ENCODE measurements at regions not wholly inside any gene's neighbourhood (a gene's known extent, or its start where the extent isn't known, plus 50 kb on each side); places are given as distances from the start of the nearest gene placed in this dataset.

DNA sequence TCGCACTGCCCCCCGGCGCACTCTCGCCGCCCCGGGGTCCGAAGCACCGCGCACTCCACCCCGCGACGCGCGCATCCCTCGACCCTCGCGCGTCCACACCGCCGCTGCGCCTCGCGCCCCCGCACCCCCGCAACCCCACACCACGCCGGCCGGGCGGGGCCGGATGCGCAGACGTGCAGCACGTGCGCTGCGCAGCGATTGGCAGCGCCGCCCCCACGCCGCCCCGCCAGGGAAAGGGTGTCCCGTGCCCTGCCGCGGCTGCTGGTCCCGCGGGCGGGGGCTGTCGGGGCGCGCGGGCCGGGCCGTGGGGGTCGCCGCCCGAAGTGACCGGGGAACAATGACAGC, 53.7 kb upstream of the KDM7A start (continued):
- TF ChIP-seq, protein P1, sequence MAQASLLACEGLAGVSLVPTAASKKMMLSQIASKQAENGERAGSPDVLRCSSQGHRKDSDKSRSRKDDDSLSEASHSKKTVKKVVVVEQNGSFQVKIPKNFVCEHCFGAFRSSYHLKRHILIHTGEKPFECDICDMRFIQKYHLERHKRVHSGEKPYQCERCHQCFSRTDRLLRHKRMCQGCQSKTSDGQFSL (CRISPR knock-in tag; IDR thresholded peaks at IDR 0.05), result peak; percentile 30; the same call in 1 of the 2 replicates
- TF ChIP-seq ZSCAN20 (CRISPR knock-in tag; IDR thresholded peaks at IDR 0.05; ENCODE audit: borderline replicate concordance), result 0 out of 2 replicates have a peak, but pooled peaks have one; percentile 25
- TF ChIP-seq ZNF577 (CRISPR knock-in tag; IDR thresholded peaks at IDR 0.05; ENCODE audit: borderline replicate concordance, low read depth), result no peak
- no peak for TF ChIP-seq MTA3 (CRISPR knock-in tag; IDR thresholded peaks at IDR 0.05)
- no peak for TF ChIP-seq RFX5 (IDR thresholded peaks at IDR 0.05; ENCODE audit: low read depth, low read length)
- TF ChIP-seq ZNF331 (CRISPR knock-in tag; IDR thresholded peaks at IDR 0.05), result peak; percentile 48; the same call in 1 of the 2 replicates
- no peak for TF ChIP-seq HHEX (CRISPR knock-in tag; IDR thresholded peaks at IDR 0.05)
- TF ChIP-seq MAFG (CRISPR knock-in tag; IDR thresholded peaks at IDR 0.05), result no peak
- TF ChIP-seq NFYC (CRISPR knock-in tag; IDR thresholded peaks at IDR 0.05), result peak; percentile 47; the same call in 1 of the 2 replicates
- peak; percentile 98 for TF ChIP-seq AGO2 (optimal IDR thresholded peaks at IDR 0.05; ENCODE audit: low read depth, low read length)
- TF ChIP-seq, protein P2, sequence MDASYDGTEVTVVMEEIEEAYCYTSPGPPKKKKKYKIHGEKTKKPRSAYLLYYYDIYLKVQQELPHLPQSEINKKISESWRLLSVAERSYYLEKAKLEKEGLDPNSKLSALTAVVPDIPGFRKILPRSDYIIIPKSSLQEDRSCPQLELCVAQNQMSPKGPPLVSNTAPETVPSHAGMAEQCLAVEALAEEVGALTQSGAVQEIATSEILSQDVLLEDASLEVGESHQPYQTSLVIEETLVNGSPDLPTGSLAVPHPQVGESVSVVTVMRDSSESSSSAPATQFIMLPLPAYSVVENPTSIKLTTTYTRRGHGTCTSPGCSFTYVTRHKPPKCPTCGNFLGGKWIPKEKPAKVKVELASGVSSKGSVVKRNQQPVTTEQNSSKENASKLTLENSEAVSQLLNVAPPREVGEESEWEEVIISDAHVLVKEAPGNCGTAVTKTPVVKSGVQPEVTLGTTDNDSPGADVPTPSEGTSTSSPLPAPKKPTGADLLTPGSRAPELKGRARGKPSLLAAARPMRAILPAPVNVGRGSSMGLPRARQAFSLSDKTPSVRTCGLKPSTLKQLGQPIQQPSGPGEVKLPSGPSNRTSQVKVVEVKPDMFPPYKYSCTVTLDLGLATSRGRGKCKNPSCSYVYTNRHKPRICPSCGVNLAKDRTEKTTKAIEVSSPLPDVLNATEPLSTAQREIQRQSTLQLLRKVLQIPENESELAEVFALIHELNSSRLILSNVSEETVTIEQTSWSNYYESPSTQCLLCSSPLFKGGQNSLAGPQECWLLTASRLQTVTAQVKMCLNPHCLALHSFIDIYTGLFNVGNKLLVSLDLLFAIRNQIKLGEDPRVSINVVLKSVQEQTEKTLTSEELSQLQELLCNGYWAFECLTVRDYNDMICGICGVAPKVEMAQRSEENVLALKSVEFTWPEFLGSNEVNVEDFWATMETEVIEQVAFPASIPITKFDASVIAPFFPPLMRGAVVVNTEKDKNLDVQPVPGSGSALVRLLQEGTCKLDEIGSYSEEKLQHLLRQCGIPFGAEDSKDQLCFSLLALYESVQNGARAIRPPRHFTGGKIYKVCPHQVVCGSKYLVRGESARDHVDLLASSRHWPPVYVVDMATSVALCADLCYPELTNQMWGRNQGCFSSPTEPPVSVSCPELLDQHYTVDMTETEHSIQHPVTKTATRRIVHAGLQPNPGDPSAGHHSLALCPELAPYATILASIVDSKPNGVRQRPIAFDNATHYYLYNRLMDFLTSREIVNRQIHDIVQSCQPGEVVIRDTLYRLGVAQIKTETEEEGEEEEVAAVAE (CRISPR knock-in tag; IDR thresholded peaks at IDR 0.05; ENCODE audit: borderline replicate concordance), result no peak
- TF ChIP-seq, protein P3, sequence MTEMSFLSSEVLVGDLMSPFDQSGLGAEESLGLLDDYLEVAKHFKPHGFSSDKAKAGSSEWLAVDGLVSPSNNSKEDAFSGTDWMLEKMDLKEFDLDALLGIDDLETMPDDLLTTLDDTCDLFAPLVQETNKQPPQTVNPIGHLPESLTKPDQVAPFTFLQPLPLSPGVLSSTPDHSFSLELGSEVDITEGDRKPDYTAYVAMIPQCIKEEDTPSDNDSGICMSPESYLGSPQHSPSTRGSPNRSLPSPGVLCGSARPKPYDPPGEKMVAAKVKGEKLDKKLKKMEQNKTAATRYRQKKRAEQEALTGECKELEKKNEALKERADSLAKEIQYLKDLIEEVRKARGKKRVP (CRISPR knock-in tag; IDR thresholded peaks at IDR 0.05), result 0 out of 4 replicates have a peak, but pooled peaks of 1 of the 2 experiments have one; percentile 9
- TF ChIP-seq REPIN1 (CRISPR knock-in tag; IDR thresholded peaks at IDR 0.05; ENCODE audit: borderline replicate concordance, low read depth), result no peak
- TF ChIP-seq SP5 (CRISPR knock-in tag; IDR thresholded peaks at IDR 0.05; ENCODE audit: borderline replicate concordance, low read depth), result peak; percentile 55; the same call in 1 of the 2 replicates
- 0 out of 2 replicates have a peak, but pooled peaks have one; percentile 9 for TF ChIP-seq CBX5 (CRISPR knock-in tag; IDR thresholded peaks at IDR 0.05; ENCODE audit: borderline replicate concordance)
- no peak for TF ChIP-seq ZNF33B (CRISPR knock-in tag; IDR thresholded peaks at IDR 0.05)
- TF ChIP-seq, protein P4, sequence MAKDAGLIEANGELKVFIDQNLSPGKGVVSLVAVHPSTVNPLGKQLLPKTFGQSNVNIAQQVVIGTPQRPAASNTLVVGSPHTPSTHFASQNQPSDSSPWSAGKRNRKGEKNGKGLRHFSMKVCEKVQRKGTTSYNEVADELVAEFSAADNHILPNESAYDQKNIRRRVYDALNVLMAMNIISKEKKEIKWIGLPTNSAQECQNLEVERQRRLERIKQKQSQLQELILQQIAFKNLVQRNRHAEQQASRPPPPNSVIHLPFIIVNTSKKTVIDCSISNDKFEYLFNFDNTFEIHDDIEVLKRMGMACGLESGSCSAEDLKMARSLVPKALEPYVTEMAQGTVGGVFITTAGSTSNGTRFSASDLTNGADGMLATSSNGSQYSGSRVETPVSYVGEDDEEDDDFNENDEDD (CRISPR knock-in tag; IDR thresholded peaks at IDR 0.05; ENCODE audit: borderline replicate concordance), result peak; percentile 89
- TF ChIP-seq, protein P5, sequence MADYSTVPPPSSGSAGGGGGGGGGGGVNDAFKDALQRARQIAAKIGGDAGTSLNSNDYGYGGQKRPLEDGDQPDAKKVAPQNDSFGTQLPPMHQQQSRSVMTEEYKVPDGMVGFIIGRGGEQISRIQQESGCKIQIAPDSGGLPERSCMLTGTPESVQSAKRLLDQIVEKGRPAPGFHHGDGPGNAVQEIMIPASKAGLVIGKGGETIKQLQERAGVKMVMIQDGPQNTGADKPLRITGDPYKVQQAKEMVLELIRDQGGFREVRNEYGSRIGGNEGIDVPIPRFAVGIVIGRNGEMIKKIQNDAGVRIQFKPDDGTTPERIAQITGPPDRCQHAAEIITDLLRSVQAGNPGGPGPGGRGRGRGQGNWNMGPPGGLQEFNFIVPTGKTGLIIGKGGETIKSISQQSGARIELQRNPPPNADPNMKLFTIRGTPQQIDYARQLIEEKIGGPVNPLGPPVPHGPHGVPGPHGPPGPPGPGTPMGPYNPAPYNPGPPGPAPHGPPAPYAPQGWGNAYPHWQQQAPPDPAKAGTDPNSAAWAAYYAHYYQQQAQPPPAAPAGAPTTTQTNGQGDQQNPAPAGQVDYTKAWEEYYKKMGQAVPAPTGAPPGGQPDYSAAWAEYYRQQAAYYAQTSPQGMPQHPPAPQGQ (CRISPR knock-in tag; IDR thresholded peaks at IDR 0.05; ENCODE audit: borderline replicate concordance), result no peak
- no peak for TF ChIP-seq ZNF547 (CRISPR knock-in tag; IDR thresholded peaks at IDR 0.05)
- TF ChIP-seq GZF1 (CRISPR knock-in tag; IDR thresholded peaks at IDR 0.05), result no peak
- TF ChIP-seq, protein P6, sequence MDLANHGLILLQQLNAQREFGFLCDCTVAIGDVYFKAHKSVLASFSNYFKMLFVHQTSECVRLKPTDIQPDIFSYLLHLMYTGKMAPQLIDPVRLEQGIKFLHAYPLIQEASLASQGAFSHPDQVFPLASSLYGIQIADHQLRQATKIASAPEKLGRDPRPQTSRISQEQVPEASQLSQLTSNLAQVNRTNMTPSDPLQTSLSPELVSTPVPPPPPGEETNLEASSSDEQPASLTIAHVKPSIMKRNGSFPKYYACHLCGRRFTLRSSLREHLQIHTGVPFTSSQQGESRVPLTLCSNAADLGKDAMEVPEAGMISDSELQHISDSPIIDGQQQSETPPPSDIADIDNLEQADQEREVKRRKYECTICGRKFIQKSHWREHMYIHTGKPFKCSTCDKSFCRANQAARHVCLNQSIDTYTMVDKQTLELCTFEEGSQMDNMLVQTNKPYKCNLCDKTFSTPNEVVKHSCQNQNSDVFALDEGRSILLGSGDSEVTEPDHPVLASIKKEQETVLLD (CRISPR knock-in tag; IDR thresholded peaks at IDR 0.05; ENCODE audit: low read depth), result peak; percentile 64; the same call in 1 of the 2 replicates

All from HepG2 (cell line).